Esophagus muscularis mucosa (tissue), 4 donors: ENCODE measurements at regions not wholly inside any gene's neighbourhood (a gene's known extent, or its start where the extent isn't known, plus 50 kb on each side); places are given as distances from the start of the nearest gene placed in this dataset.
"Not testable (repeated sequence)": the region's sequence is repeated elsewhere in the genome, so short reads cannot be mapped to it uniquely, and the experiment has no call there.

Experiments
- DNase-seq: peaks from one replicate; pipeline ENCODE4 v3.0.0-alpha.2; 2017; ENCODE audit errors: extremely low spot score
- H3K27ac ChIP-seq, 4 donors: fragments of 200-600 bp; sonication (generic); replicated peaks in 1 of 4; 1 replicate in 3 of 4; 2 replicates in 1 of 4; pipeline ENCODE4 v1.5.1; 2016 to 2019; ENCODE audit warnings: mild to moderate bottlenecking in 1 of 4
- H3K27me3 ChIP-seq, 4 donors: fragments of 200-600 bp; sonication (generic); one replicate each; pipeline versions ENCODE4 v1.5.1 to v1.6.0; 2016 to 2019
- H3K36me3 ChIP-seq, 4 donors: fragments of 200-600 bp; sonication (generic); one replicate each; pipeline ENCODE4 v1.5.1; 2016 to 2019
- H3K4me1 ChIP-seq, 4 donors: fragments of 200-600 bp; sonication (generic); one replicate each; pipeline ENCODE4 v1.5.1; 2016 to 2019
- H3K4me3 ChIP-seq, 4 donors: fragments of 200-600 bp; sonication (generic); 1 replicate in 2 of 4; 2 replicates in 2 of 4; pipeline ENCODE4 v1.5.1; 2016 to 2019; ENCODE audit warnings: mild to moderate bottlenecking in 4 of 4, moderate library complexity in 1 of 4
- H3K9me3 ChIP-seq, 4 donors: fragments of 200-600 bp; sonication (generic); 1 replicate in 3 of 4; 2 replicates in 1 of 4; pipeline ENCODE4 v1.5.1; 2016 to 2019
- EP300 ChIP-seq: sonication (generic); formaldehyde crosslinking; IDR thresholded peaks from one replicate; pipeline ENCODE4 v1.6.1; 2017; ENCODE audit warnings: antibody characterized with exemption
- POLR2A ChIP-seq: fragments of 450-650 bp; IDR thresholded peaks from one replicate; pipeline ENCODE4 v1.6.1; 2017; ENCODE audit warnings: antibody characterized with exemption, moderate library complexity, mild to moderate bottlenecking, low read depth
- POLR2AphosphoS5 ChIP-seq, 2 donors: sonication (generic); formaldehyde crosslinking; IDR thresholded peaks; one replicate each; pipeline ENCODE4 v1.6.1; 2017; ENCODE audit warnings: antibody characterized with exemption in 2 of 2
- WGBS: methylation state at CpG from one replicate; pipeline ENCODE4 v1.1.5; 2018; 5-methylcytosine and 5-hydroxymethylcytosine counted together
- intact Hi-C: fragments of 100-400 bp; cut with DNase I; formaldehyde crosslinking; loops from one replicate; pipeline ENCODE4 v1.15.1; 2023
- TF ChIP-seq, protein P1 (sequence below), 3 experiments: fragments of 200-600 bp in 2 of 3; fragments of 450-650 bp in 1 of 3; sonication (generic) in 2 of 3; IDR thresholded peaks; one replicate each; pipeline ENCODE4 v1.5.1; 2017 to 2019; ENCODE audit warnings: antibody characterized with exemption in 3 of 3, mild to moderate bottlenecking in 2 of 3, moderate library complexity in 1 of 3

DNA sequence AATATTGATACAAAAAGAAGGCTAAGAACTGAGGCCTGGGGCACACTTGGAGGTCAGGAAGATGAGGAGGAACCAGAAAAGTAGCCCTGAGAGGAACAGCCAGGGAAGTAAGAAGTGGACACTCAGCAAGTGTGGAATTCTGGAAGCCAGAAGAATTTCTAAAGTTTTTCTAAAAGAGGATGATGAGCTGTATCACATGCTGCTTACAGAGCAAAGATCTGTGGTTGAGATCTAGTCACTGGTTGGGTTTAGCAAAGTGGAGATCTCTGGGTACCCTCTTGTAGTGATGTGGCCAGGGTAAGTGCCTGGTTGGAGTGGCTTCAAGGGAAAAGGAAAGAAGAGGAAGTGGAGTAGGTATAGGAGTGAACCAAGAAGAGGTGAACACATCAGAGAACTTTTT, 95.4 kb upstream of the DAZL start:
- Histone ChIP-seq H3K27ac (no peak overlapping the region), H3K4me1 (peaks cover 0 to 3% (median 0%) of the 10 kb centered on the region in 4 donors), H3K36me3 (no peaks in the 10 kb centered on the region), H3K9me3 (no peaks in the 10 kb centered on the region), H3K27me3 (no peaks in the 10 kb centered on the region), H3K4me3 (no peak overlapping the region)
- intact Hi-C loops = no loop called here
- DNase-seq = no peak
- TF ChIP-seq EP300 (no peak), POLR2AphosphoS5 (IDR thresholded peaks at IDR 0.05) (no peak), POLR2A (no peak)
- TF ChIP-seq, protein P1, sequence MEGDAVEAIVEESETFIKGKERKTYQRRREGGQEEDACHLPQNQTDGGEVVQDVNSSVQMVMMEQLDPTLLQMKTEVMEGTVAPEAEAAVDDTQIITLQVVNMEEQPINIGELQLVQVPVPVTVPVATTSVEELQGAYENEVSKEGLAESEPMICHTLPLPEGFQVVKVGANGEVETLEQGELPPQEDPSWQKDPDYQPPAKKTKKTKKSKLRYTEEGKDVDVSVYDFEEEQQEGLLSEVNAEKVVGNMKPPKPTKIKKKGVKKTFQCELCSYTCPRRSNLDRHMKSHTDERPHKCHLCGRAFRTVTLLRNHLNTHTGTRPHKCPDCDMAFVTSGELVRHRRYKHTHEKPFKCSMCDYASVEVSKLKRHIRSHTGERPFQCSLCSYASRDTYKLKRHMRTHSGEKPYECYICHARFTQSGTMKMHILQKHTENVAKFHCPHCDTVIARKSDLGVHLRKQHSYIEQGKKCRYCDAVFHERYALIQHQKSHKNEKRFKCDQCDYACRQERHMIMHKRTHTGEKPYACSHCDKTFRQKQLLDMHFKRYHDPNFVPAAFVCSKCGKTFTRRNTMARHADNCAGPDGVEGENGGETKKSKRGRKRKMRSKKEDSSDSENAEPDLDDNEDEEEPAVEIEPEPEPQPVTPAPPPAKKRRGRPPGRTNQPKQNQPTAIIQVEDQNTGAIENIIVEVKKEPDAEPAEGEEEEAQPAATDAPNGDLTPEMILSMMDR (IDR thresholded peaks at IDR 0.05) = no peak

DNA sequence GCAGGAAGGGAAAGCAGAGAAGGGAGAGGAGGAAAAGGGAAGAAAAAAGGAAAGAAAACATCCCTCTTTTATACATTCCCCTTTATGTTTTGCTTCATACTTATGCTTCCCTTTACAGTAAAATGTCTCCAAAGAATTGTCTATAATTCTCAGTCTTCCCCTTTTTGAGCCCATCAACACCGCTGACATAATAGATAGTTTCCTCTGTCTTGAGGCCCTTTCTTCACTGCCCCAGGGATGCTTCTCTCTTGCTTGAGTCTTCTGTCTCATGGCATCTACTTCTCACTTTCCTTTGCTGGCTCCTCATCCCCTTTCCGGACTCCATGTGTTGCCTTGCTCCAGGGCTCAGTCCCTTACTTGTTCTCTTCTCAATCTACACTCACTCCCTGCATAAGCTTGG, 99.7 kb upstream of the DAZL start:
- Histone ChIP-seq H3K27ac (no peak overlapping the region), H3K27me3 (no peaks in the 10 kb centered on the region), H3K4me3 (no peak overlapping the region), H3K36me3 (no peaks in the 10 kb centered on the region), H3K9me3 (no peaks in the 10 kb centered on the region), H3K4me1 (no peaks in the 10 kb centered on the region)
- intact Hi-C loops = no loop called here
- no peak for DNase-seq
- 78% methylated on average over 2 of the region's 2 CpGs for WGBS
- no peak for TF ChIP-seq EP300
- no peak for TF ChIP-seq POLR2A
- TF ChIP-seq POLR2AphosphoS5 (IDR thresholded peaks at IDR 0.05) = no peak
- TF ChIP-seq, protein P1 (IDR thresholded peaks at IDR 0.05) = no peak

DNA sequence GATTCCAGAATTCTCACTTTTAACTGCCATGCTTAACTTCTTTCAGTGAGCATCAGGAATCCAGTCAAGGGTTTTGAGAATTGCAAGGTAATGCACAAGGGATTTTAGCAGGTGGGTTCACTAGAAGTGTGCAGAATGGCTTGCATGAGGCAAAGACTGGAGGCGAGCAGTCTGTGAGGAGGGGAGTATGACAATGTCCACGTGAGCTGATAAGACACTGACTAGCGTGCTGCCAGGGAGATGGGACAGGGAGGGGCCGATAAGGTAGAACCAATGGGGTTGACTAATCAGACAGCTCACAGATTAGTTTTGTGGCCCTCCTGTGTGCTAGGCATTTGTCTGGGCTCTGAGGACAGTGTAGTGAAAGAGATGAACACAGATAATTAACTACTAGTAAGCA, 102.0 kb upstream of the DAZL start:
- H3K27ac ChIP-seq = no peak overlapping the region
- H3K9me3 ChIP-seq = no peaks in the 10 kb centered on the region
- H3K36me3 ChIP-seq = no peaks in the 10 kb centered on the region
- DNase-seq = no peak
- TF ChIP-seq POLR2AphosphoS5 (IDR thresholded peaks at IDR 0.05) (no peak), EP300 (no peak), POLR2A (no peak)
- TF ChIP-seq, protein P1 (IDR thresholded peaks at IDR 0.05) = no peak
- H3K4me3 ChIP-seq = no peak overlapping the region
- H3K4me1 ChIP-seq = no peaks in the 10 kb centered on the region
- intact Hi-C loops = no loop called here
- H3K27me3 ChIP-seq = no peaks in the 10 kb centered on the region
- WGBS = 79% methylated on average over 4 of the region's 4 CpGs

GRCh38 chr3:16708285-16708684, 103.1 kb upstream of the DAZL start:
- no peak for DNase-seq
- H3K9me3 ChIP-seq = peaks cover 0 to 5% (median 0%) of the 10 kb centered on the region in 4 donors
- no peak overlapping the region for H3K4me3 ChIP-seq
- H3K4me1 ChIP-seq = no peaks in the 10 kb centered on the region
- H3K36me3 ChIP-seq = no peaks in the 10 kb centered on the region
- intact Hi-C loops = no loop called here
- H3K27me3 ChIP-seq = no peaks in the 10 kb centered on the region
- H3K27ac ChIP-seq = no peak overlapping the region
- TF ChIP-seq, protein P1 (IDR thresholded peaks at IDR 0.05) = no peak
- TF ChIP-seq EP300 = no peak
- TF ChIP-seq POLR2A = no peak
- no peak for TF ChIP-seq POLR2AphosphoS5 (IDR thresholded peaks at IDR 0.05)

- H3K36me3 ChIP-seq, H3K27me3 ChIP-seq, DNase-seq, H3K27ac ChIP-seq, H3K4me3 ChIP-seq, H3K4me1 ChIP-seq, intact Hi-C loops: not testable (repeated sequence)
- WGBS = 64% methylated on average over 1 of the region's 1 CpG
- peaks cover 0 to 16% (median 3%) of the 10 kb centered on the region in 4 donors for H3K9me3 ChIP-seq
Observed at GRCh38 chr3:16711691-16712090, 106.5 kb upstream of the DAZL start.
